OCI-LY7 (cell line): ENCODE measurements at regions not wholly inside any gene's neighbourhood (a gene's known extent, or its start where the extent isn't known, plus 50 kb on each side); places are given as distances from the start of the nearest gene placed in this dataset.

Experiments used
- BruUV-seq: library from RNA; stranded (reverse); fragments of 400-500 nt; replicated peaks from 2 replicates; lab custom pipeline; 2021; lab: Mats Ljungman, UMichigan
- CTCF ChIA-PET: fragments of 300-600 bp; sonication (Branson Sonifier 250); formaldehyde crosslinking; loops from one replicate; lab custom pipeline; 2022; ENCODE audit warnings: antibody characterized with exemption; ENCODE audit not compliant: unreplicated experiment; lab: Charles Lee
- POLR2A ChIA-PET: fragments of 300-600 bp; sonication (Branson Sonifier 250); formaldehyde crosslinking; loops from one replicate; lab custom pipeline; 2022; ENCODE audit warnings: antibody characterized with exemption; lab: Charles Lee
- DNase-seq: peaks from one replicate; pipeline ENCODE4 v3.0.0-alpha.2; 2015; ENCODE audit warnings: low spot score
- H2AFZ ChIP-seq: fragments of 200-600 bp; sonication (generic), shearing (Covaris generic); 2 replicates; pipeline ENCODE4 v1.6.1; 2014; ENCODE audit warnings: mild to moderate bottlenecking, antibody characterized with exemption, low read length, moderate library complexity
- H3K27ac ChIP-seq: fragments of 200-600 bp; sonication (generic); 2 replicates; pipeline ENCODE4 v1.5.1; 2014; ENCODE audit warnings: mixed run types, low read depth, mild to moderate bottlenecking, moderate library complexity, low read length, inconsistent platforms; ENCODE audit not compliant: poor library complexity, severe bottlenecking
- H3K36me3 ChIP-seq: fragments of 200-600 bp; sonication (generic); 2 replicates; pipeline ENCODE4 v1.6.1; 2014; ENCODE audit warnings: mild to moderate bottlenecking, antibody characterized with exemption, low read length, moderate library complexity, mixed read lengths; ENCODE audit not compliant: insufficient read depth
- H3K4me1 ChIP-seq: fragments of 200-600 bp; sonication (generic); 2 replicates; pipeline ENCODE4 v1.5.1; 2014; ENCODE audit warnings: mild to moderate bottlenecking, low read length; ENCODE audit not compliant: insufficient read depth, poor library complexity, severe bottlenecking
- H3K4me2 ChIP-seq: fragments of 200-600 bp; sonication (generic); 2 replicates; pipeline ENCODE4 v1.6.1; 2014; ENCODE audit warnings: mild to moderate bottlenecking, low read length
- H3K4me3 ChIP-seq: fragments of 200-600 bp; sonication (generic); 2 replicates; pipeline ENCODE4 v1.5.1; 2014; ENCODE audit warnings: mild to moderate bottlenecking, low read depth, low read length; ENCODE audit not compliant: poor library complexity, severe bottlenecking
- H3K79me2 ChIP-seq: fragments of 200-600 bp; sonication (generic); 2 replicates; pipeline ENCODE4 v1.6.1; 2016; ENCODE audit warnings: low read depth, mild to moderate bottlenecking, low read length, moderate library complexity, mixed read lengths; ENCODE audit not compliant: insufficient read depth
- H3K9me2 ChIP-seq: fragments of 200-600 bp; sonication (generic); 2 replicates; pipeline ENCODE4 v1.6.1; 2016; ENCODE audit warnings: mild to moderate bottlenecking, low read length, mixed read lengths; ENCODE audit not compliant: insufficient read depth
- H3K9me3 ChIP-seq: fragments of 200-600 bp; sonication (generic); 2 replicates; pipeline ENCODE4 v1.6.1; 2014; ENCODE audit warnings: mild to moderate bottlenecking, mixed run types, low read length, mixed read lengths
- H4K20me1 ChIP-seq: fragments of 200-600 bp; sonication (generic); 2 replicates; pipeline ENCODE4 v1.6.1; 2014; ENCODE audit warnings: mild to moderate bottlenecking, antibody characterized with exemption, low read length, moderate library complexity, mixed read lengths; ENCODE audit not compliant: insufficient read depth
- CTCF ChIP-seq: fragments of 200-600 bp; sonication (generic); conservative IDR thresholded peaks from 2 replicates; pipeline ENCODE4 v1.5.1; 2014; ENCODE audit warnings: mild to moderate bottlenecking, antibody characterized with exemption, low read length, moderate library complexity, mixed read lengths
- EZH2phosphoT487 ChIP-seq: fragments of 200-600 bp; sonication (generic); IDR thresholded peaks from 2 replicates; pipeline ENCODE4 v1.6.1; 2018; ENCODE audit warnings: low read depth, borderline replicate concordance, mild to moderate bottlenecking, mixed run types, antibody characterized with exemption, low read length, moderate library complexity, mixed read lengths
- intact Hi-C: fragments of 100-400 bp; cut with micrococcal nuclease; formaldehyde crosslinking; loops from one replicate; pipeline ENCODE4 v1.10.0; 2022; ENCODE audit not compliant: unreplicated experiment

- no peak overlapping the region for H3K4me2 ChIP-seq
- no peaks in the 10 kb centered on the region for H3K9me2 ChIP-seq
- TF ChIP-seq EZH2phosphoT487 (no peak), CTCF (no peak)
- no peak overlapping the region for H3K4me3 ChIP-seq
- DNase-seq: no peak
- BruUV-seq: no TSS peak
- H3K27ac ChIP-seq: no peak overlapping the region
- H3K9me3 ChIP-seq: no peaks in the 10 kb centered on the region
- H2AFZ ChIP-seq: no peak overlapping the region
- intact Hi-C loops: no loop called here
- H3K36me3 ChIP-seq: no peaks in the 10 kb centered on the region
- H3K4me1 ChIP-seq: no peaks in the 10 kb centered on the region
- no peaks in the 10 kb centered on the region for H4K20me1 ChIP-seq
- no peaks in the 10 kb centered on the region for H3K79me2 ChIP-seq
- CTCF ChIA-PET: no interaction called here
- POLR2A ChIA-PET: no interaction called here
These were observed 200.7 kb downstream of the SOCS6 start for GRCh38 chr18:70489571-70489970.

GRCh38 chr18:70469916-70470315, 181.1 kb downstream of the SOCS6 start:
- Histone ChIP-seq H3K4me1 (no peaks in the 10 kb centered on the region), H3K36me3 (no peaks in the 10 kb centered on the region), H3K4me3 (no peak overlapping the region), H3K9me3 (no peaks in the 10 kb centered on the region), H2AFZ (no peak overlapping the region), H3K9me2 (no peaks in the 10 kb centered on the region), H3K27ac (no peak overlapping the region), H4K20me1 (no peaks in the 10 kb centered on the region), H3K79me2 (no peaks in the 10 kb centered on the region), H3K4me2 (no peak overlapping the region)
- no peak for DNase-seq
- intact Hi-C loops: no loop called here
- BruUV-seq: no TSS peak
- TF ChIP-seq EZH2phosphoT487: no peak
- TF ChIP-seq CTCF: no peak
- CTCF ChIA-PET: no interaction called here
- POLR2A ChIA-PET: no interaction called here

- Histone ChIP-seq H3K4me2 (no peak overlapping the region), H3K9me2 (no peaks in the 10 kb centered on the region), H3K4me1 (no peaks in the 10 kb centered on the region), H3K27ac (no peak overlapping the region), H2AFZ (no peak overlapping the region), H3K9me3 (no peaks in the 10 kb centered on the region), H4K20me1 (no peaks in the 10 kb centered on the region), H3K4me3 (no peak overlapping the region), H3K36me3 (no peaks in the 10 kb centered on the region), H3K79me2 (no peaks in the 10 kb centered on the region)
- TF ChIP-seq EZH2phosphoT487 (no peak), CTCF (no peak)
- CTCF ChIA-PET: no interaction called here
- no TSS peak for BruUV-seq
- intact Hi-C loops: no loop called here
- DNase-seq: no peak
- POLR2A ChIA-PET: no interaction called here
These were observed 180.2 kb downstream of the SOCS6 start for GRCh38 chr18:70468861-70469547.
